Limb (tissue), 2 donors: ENCODE measurements at regions not wholly inside any gene's neighbourhood (a gene's known extent, or its start where the extent isn't known, plus 50 kb on each side); places are given as distances from the start of the nearest gene placed in this dataset.
"Not testable (repeated sequence)": the region's sequence is repeated elsewhere in the genome, so short reads cannot be mapped to it uniquely, and the experiment has no call there.

ENCODE experiments used
- DNase-seq, 2 donors: peaks; one replicate each; pipeline ENCODE4 v3.0.0-alpha.2; 2016; ENCODE audit errors: extremely low spot score in 2 of 2

DNA sequence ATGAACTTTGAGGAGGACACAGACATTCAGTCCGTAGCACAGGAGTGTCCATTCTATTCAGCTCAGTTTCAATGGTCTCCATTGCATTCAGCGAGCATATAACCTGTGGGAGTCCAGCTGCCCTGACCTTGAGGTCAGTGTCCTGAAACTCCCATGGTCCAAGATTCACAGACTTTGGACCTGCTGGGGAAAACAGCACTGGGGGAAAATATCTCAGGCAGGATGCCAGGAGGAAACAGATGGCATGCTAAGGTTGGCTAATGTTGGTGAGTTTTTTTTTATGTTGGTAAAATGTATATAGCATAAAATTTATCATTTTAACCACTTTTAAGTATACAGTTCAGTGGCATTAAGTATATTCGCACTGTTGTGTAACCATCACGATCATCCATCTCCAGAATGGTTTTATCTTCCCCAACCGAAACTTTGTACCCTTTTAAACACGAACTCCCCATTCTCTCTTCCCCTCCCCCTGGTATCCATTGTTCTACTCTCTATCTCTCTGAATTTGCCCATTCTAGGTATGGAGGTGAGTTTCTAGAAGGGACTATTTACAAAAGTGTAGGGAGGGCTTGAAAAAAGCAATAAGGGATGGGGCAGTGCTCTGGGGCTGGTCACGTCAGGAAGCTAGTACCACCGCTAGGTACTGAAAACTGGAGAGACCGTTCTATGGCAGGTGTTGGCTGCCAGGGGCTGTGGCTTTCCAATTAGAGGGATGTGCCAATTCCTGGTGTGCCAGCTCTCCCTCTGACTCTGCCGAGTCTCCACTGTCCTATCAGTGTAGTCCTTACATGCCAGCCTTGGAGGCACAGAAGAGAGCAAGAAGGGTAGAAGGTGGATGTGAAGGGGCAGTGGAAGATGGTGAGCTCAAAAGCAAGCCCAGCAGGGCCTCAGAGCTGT lies 85.3 kb downstream of the FOXD2 start:
- DNase-seq = no peak

DNA sequence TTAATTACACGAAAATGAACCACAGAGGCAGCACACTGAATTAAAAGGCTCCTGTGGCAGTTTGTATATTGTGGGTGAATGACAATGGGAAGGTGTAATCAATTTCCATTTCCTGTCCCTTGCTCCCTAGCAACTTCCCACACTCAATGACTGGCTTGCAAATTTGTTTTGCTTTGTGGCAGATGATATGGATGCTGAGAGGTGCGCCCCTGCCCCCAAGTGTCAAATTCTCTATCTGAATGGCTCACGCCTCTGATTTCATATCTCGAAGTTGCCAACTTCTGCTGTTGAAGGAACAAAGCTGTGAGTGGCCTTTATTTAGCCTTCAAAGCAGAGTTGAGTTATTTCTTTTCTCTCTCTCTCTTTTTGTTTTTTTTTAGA lies 86.0 kb downstream of the FOXD2 start:
- DNase-seq = no peak

DNA sequence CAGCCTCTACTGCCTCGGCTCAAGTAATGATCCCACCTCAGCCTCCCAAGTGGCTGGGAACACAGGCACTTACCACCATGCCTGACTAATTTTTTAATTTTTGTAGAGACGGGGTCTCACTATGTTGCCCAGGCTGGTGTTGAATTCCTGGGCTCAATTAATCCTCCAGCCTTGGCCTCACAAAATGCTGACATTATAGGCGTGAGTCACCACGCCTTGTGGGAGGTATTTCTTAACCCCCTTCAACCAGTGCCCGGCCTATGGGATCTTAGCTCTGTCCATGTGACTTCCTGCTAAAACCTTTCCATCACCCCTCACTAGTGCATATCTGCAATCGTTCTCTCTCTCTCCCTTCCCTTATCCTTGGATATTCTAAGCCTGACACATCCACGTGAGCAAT lies 86.4 kb downstream of the FOXD2 start:
- DNase-seq = no peak

DNA sequence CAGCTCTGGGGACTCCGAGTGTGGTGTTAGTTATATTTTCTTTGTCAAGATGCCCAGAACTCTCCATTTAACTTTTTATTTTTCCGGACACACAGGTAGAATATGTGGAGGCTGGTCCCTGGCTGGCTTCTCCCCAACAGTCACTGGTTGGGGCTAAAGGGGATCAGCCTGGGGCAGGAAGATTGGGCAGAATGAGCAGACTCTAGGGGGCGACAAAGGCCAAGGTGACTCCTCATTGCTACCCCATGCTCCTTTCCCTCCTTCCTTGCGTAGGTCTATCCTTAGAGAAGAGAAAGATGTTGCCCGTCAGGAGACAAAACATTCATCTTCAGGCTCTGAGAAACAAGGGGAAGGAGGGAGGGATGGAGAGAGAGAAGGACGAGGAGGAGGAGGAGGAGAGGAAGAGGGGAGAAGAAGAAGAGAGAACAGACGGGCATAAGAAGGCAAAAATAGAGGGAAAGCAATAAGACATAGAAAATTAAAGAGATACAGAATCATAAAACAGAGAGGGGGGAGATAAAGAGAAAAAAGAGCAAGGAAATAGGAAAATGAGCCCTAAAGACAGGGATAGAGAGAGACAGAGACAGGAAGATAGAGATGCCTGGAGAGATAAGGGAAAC lies 89.9 kb downstream of the FOXD2 start:
- no peak for DNase-seq

DNA sequence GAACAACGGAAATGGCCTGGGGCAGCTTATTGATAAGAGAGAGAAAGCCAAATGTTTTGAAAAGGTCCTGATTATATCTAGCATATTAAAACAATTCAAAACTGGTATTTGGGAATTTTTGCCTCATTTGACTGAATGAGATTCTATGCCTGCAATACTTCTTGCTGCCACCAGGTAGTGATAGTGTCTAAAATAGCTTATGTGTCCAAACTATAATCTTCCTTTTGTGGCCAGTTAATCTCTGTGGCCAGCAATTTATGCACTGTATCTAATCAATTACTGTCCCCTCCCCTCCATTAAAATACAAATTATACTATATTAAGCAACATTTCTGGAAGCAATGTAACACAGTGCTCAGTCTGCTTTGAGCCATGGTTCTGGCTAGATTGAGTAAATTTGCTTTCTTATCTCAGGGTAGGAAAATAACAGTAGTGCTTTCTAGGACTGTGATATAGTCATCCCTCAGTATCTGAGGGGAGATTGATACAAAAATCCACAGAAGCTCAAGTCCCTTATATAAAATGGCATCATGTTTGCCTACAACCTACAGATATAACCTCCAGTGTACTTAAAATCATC lies 91.8 kb downstream of the FOXD2 start:
- DNase-seq = no peak

DNA sequence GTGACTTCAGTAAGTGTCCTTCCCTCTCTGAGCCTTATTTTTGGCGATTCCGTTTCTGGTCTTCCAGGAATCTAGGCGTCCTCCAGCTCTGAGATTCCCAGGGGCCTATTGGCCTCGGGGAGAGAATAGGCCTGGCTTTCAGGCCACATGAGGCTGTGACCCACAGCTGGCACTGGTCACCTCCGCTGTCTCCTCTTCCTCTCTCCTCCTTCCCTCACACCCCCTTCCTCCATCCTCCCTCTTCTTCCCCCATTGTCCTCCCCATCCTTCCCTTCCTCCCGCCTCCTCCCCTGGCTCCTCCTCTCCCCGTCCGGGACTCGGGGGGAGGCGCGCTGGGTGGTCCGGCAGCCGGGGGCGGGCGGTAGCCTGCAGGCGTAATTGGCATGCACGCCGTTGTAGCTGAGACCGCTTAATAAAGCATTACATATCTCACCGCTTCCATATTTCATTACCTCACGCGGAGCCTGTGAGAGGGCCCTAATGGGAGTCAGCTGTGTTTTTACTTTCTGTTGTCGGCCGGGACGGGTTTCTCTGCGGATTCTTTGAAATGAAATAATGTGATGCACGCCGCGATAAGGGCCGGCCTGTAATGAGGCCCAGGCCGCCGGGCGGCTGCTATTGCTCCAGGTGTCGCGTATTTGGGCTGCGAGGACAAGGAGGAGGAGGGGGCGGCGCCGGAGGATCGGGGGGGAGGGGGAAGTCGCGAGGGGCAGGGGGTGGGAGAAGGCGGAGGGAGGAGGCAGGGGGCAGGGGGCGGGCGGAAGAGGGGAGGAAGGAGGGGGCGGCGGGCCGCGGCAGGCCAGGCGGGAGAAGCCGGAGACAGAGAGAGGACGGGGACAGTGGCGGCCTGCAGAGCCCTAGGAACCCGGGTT lies 95.3 kb downstream of the FOXD2 start:
- DNase-seq = peak; percentile 79 to 87

DNA sequence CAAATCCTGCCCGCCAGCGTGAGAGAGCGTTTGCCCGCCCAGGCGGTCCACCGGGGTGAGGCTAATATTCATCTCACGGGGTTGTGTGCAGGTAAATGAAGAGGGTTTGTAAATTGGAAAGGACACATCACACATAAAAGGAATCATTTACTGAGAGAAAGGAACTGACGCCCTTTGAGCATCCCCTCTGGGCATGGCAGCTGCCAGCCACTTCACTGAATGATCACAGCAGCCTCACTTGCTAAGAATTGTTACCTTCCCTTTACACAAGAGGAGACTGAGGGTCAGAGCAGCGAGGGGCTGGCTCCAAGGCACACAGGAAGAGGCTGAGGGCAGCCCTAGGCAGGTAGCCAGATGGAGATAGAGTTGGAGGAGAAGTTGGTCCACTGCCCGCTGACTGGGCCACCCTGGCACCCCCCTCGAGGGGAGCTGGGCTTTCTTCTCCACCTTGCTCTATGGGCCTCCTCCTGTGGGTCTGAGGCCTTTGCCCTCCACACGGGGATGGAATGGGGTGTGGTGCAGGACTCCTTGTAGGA lies 96.0 kb downstream of the FOXD2 start:
- no peak for DNase-seq

DNA sequence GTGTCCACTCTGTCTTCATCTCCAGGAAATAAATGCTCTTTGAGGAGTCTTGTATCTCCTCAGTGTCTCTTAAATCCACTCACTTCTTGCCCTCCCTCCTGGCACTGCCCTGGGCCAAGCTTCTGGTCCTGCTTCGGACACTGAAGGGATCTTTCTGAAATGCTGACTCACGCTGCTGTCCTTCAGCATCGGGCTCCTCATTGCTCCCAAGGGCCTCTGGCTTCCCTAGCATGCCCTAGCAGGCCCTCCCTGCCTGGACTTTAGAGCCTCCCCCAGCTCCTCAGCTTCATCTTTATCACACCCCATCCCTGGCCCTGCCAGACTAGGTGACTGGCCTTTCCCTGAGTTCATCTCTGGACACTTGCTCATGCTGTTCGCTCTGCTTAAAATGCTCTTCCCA lies 96.6 kb downstream of the FOXD2 start:
- no peak for DNase-seq

DNA sequence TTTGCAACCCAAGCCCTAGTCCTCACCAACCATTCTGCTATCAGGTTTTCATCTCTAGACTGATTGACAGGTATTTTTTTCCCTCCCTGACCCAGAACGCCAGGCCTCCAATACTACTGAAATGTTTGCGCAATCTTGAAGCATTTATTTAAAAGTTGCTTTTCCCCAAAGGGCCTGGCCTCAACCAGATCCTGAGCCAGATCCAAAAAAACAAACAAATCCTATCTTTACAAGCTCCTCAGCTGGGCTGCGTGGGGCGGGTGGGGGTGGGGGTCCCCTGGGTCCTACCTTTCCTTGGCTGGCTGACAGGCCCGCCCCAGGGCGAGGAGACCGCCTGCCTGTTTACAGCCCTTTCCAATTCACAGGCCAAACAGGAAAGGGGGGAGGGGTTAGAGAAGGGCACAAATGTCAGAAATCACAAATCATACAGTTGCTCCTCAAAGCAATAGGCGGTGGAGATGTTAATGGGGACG lies 98.8 kb downstream of the FOXD2 start:
- DNase-seq = no peak

DNA sequence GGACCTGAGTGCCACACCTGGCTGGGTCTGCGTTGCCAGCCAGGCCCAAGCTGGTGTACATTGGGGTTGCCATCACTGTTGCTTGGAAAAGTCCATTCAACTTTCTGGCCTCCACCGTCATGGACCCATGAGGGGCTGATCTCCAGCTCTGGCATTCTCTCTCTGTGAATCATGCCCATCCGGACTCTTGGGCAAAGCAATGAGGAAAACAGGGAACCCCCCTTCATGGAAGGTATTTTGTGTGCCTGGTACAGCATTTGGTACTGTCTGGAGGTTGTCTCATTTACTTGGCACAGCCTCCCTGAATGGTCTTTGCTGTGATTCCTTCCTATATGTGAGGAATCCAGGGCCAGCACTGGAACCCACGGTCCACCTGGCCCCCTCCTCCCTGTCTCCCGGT lies 99.4 kb downstream of the FOXD2 start:
- DNase-seq = no peak

DNA sequence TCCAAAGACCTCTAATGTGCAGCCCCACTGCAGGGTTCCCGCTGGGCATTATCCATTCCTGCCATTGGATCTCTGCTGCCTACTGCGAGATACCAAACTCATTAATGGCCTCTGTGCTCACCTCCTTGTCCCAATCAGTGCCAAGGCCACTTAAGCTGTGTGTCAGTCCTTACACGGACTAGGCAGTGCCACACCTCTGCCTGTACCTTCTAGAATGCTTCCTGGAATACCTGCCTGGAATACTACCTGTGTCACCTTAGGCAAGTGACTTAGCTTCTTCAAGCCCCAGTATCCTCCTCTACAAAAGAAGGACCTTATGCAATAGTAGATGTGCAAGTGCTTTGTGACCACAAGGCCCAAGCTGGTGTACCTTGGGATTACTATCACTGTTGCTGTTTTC lies 100.1 kb downstream of the FOXD2 start:
- DNase-seq = no peak

DNA sequence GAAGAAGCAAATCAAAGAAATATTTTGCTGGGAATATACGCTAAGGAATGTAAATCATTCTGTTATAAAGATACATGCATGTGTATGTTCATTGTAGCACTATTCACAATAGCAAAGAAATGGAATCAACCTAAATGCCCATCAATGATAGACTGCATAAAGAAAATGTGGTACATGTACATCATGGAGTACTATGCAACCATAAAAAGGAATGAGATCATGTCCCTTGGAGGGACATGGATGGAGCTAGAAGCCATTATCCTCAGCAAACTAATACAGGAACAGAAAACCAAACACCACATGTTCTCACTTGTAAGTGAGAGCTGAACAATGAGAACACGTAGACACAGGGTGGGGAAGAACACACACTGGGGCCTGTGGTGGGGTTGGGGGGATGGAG lies 100.7 kb downstream of the FOXD2 start:
- not testable (repeated sequence) for DNase-seq

DNA sequence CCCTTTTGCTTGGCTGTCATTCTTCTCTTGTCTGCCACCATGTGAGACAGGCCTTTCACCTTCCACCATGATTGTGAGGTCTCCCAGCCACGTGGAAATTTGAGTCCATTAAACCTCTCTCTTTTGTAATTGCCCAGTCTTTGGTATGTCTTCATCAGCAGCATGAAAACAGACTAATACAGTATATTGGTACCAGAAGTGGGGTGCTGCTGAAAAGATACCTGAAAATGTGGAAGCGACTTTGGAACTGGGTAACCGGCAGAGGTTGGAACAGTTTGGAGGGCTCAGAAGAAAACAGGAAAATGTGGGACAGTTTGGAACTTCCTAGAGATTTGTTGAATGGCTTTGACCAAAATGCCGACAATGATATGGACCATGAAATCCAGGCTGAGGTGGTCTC lies 103.9 kb downstream of the FOXD2 start:
- not testable (repeated sequence) for DNase-seq

DNA sequence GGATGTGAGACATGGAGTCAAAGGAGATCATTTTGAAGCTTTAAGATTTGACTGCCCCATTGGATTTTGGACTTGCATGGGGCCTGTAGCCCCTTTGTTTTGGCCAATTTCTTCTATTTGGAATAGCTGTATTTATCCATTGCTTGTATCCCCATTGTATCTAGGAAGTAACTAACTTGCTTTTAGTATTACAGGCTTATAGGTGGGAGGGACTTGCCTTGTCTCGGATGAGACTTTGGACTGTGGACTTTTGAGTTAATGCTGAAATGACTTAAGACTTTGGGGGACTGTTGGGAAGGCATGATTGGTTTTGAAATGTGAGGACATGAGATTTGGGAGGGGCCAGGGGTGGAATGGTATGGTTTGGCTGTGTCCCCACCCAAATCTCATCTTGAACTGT lies 105.2 kb downstream of the FOXD2 start:
- not testable (repeated sequence) for DNase-seq

DNA sequence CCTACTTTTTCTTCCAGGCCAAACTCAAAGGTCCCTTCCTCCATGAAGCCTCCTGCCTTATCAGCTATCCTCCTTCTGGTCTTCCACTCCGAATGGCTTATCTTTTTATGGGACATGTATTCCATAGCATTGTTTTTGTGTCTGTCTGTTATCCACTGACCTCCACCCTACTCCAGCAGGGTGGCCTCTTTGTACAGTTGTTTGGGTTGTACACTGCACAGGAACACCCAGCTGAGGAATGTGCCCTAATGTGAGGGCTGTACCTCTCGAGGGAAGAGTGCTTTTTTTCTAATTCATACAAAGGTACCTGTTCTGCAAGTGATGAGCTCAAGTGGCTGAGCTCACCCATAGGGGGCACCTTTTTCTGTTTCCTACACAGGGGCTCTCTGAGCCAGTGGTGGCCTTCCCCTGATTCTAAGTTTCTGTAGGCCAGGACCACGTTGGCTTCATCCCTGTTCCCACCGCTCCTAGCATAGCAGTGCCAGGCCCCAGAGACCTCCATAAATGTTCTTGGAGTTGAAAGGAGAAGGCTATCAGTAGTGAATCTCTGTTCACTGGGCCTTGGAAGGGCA lies 108.2 kb downstream of the FOXD2 start:
- DNase-seq = no peak

DNA sequence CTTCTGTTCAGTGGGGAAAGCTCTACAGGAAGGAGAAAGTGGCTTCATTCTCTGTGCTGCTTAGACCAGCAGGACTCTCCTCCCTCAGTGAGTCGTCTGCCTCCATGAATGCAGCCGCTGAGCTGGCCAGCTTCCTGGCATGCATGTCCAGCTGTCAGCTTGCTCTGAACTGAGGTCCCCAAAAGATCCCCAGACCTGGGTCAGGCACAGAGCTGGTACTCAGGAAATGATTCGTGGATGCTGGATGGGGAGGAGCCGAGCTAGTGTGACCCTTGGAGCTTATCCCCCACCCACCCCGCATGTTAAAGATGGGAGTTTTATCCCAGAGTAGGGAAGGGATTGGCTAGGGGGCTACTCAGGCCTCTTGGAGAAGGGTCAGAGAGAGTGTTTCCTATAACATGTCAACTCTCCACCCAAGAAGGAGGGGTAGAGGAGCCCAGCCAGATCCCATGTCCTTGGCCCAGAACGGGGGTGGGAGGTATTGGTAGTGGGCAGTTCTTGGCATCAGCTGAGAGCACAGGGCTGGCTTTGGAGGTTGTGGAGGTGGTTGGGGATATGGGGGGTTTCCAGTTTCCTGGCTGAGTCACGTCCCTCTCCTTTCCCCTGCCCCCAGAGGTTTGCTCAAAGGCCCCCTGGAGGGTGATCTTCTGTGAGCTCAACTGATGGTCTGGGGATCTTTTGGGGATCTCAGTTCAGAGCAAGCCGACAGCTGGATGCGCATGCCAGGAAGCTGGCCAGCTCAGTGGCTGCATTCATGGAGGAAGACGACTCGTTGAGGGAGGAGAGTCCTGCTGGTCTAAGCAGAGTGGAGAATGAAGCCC lies 110.1 kb downstream of the FOXD2 start:
- no peak for DNase-seq

DNA sequence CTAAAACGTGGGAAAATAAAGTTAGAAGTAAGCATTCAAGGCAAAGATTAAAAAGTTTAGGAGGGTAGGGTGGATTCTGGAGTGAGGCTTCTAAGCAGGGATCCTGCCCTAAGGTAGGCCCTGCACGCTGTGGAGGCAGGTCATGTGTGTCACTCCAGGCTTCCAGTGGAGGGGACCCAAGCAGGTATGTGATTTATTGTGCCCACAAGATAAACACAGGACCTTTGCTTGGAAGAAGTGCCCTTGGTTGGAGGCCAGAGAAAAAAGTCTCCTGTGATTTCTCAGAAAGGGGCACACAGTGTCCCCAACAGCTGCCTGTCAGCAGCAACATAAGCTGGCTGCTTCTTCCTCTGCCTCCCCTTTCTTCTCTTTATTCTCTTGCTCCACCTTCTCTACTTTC lies 110.8 kb downstream of the FOXD2 start:
- DNase-seq = no peak

DNA sequence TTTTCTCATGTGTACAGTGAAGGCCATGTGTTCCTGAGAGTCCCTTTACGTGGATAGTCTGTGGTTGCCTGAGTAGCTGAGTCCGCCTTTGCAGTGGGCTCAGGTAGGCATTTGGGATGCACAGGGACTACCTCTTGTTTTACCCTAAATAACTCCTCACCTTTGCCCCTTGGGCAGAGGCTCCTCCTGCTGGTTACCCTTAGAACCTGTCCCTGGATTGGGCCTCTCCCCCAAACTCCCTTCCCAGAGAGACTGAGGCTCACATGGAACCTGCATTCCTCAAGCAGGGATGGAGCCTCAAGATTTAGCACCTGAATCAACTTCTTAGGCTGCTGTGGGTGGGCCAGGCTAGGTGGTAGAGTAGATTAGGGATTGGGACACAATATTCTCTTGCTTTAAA lies 111.7 kb downstream of the FOXD2 start:
- no peak for DNase-seq

DNA sequence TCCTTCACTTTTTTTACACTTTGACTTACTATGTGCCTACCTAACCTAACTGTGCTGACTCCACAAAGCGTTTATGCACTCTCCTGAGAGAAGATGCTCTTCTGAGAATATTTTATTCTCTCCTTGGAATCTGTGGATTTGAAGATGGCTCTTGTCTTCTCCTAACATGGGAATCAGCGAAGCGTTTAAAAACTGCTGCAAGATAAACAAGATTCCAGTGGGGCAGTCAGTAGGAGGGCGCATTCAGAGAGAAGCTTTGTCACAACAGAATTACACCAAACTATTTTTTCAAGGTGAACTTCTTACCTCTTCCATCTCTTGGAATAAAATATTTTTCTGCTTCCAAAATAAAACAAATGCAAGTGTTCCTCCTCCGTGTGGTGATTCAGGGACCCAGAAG lies 113.1 kb downstream of the FOXD2 start:
- DNase-seq = no peak

DNA sequence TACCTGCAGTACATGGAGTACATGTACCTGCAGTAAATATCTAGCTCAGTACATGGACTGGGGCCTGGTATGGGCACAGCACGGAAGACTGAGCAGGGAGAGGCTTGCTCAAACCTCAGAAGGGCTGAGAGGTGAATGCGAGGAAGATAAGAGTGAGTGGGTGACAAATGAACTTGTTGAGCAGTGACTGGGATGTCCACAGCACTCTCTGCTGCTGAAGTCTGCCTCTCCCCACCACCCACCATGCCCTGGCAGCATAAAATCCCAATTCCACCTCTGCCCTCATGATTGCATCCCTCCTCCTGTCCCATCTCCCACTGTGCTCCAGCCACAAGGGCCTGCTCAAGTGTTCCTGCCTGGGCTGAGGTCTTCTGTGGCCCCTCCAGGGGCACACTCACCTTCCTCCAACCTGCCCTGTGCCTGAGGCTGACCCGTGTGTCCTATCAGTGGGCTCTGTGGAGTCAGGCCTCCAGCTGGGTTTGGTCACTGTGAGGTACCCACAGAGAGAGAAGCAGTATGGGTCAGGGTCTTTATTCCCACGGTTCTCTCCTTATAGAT lies 114.2 kb downstream of the FOXD2 start:
- DNase-seq = no peak
